ENCODE measurements at regions not wholly inside any gene's neighbourhood (a gene's known extent, or its start where the extent isn't known, plus 50 kb on each side); places are given as distances from the start of the nearest gene placed in this dataset.

GRCh38 chr7:22554184-22554583 lies 54.2 kb upstream of the STEAP1B start:
- TF ChIP-seq CTCF (IDR thresholded peaks at IDR 0.05), result no peak
- TF ChIP-seq POLR2A (IDR thresholded peaks at IDR 0.05), result no peak

Measured in ovary (tissue), 3 donors.